ENCODE measurements at regions not wholly inside any gene's neighbourhood (a gene's known extent, or its start where the extent isn't known, plus 50 kb on each side); places are given as distances from the start of the nearest gene placed in this dataset.

- no peak for TF ChIP-seq ZFP30 (CRISPR knock-in tag; IDR thresholded peaks at IDR 0.05)
- no peak for TF ChIP-seq POU6F1 (CRISPR knock-in tag; IDR thresholded peaks at IDR 0.05; ENCODE audit: borderline replicate concordance, low read depth)
- TF ChIP-seq, protein P1, sequence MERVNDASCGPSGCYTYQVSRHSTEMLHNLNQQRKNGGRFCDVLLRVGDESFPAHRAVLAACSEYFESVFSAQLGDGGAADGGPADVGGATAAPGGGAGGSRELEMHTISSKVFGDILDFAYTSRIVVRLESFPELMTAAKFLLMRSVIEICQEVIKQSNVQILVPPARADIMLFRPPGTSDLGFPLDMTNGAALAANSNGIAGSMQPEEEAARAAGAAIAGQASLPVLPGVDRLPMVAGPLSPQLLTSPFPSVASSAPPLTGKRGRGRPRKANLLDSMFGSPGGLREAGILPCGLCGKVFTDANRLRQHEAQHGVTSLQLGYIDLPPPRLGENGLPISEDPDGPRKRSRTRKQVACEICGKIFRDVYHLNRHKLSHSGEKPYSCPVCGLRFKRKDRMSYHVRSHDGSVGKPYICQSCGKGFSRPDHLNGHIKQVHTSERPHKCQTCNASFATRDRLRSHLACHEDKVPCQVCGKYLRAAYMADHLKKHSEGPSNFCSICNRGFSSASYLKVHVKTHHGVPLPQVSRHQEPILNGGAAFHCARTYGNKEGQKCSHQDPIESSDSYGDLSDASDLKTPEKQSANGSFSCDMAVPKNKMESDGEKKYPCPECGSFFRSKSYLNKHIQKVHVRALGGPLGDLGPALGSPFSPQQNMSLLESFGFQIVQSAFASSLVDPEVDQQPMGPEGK (CRISPR knock-in tag; IDR thresholded peaks at IDR 0.05; ENCODE audit: borderline replicate concordance), result no peak
- TF ChIP-seq TOX (CRISPR knock-in tag; IDR thresholded peaks at IDR 0.05; ENCODE audit: borderline replicate concordance), result no peak
- TF ChIP-seq, protein P2, sequence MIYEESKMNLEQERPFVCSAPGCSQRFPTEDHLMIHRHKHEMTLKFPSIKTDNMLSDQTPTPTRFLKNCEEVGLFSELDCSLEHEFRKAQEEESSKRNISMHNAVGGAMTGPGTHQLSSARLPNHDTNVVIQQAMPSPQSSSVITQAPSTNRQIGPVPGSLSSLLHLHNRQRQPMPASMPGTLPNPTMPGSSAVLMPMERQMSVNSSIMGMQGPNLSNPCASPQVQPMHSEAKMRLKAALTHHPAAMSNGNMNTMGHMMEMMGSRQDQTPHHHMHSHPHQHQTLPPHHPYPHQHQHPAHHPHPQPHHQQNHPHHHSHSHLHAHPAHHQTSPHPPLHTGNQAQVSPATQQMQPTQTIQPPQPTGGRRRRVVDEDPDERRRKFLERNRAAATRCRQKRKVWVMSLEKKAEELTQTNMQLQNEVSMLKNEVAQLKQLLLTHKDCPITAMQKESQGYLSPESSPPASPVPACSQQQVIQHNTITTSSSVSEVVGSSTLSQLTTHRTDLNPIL (CRISPR knock-in tag; IDR thresholded peaks at IDR 0.05; ENCODE audit: low read depth), result no peak
- TF ChIP-seq RARB (CRISPR knock-in tag; IDR thresholded peaks at IDR 0.05), result no peak
- no peak for TF ChIP-seq ZNF565 (CRISPR knock-in tag; conservative IDR thresholded peaks at IDR 0.05; ENCODE audit: low read depth)
- TF ChIP-seq ZFP3 (CRISPR knock-in tag; IDR thresholded peaks at IDR 0.05), result no peak
Measured at GRCh38 chr1:57530206-57530910, 106.5 kb upstream of the DAB1 start.
